CD14-positive monocyte (primary cell): ENCODE measurements at regions not wholly inside any gene's neighbourhood (a gene's known extent, or its start where the extent isn't known, plus 50 kb on each side); places are given as distances from the start of the nearest gene placed in this dataset.

ENCODE experiments used
- DNase-seq, 3 donors: peaks; one replicate each; pipeline ENCODE4 v3.0.0-alpha.2; 2011 to 2022
- H2AFZ ChIP-seq: 2 replicates; pipeline ENCODE4 v1.6.0; 2012; ENCODE audit warnings: mild to moderate bottlenecking, low read depth, low read length, inconsistent platforms; ENCODE audit not compliant: insufficient read depth, poor library complexity, severe bottlenecking
- H3K27ac ChIP-seq, 2 donors: 1 replicate in 1 of 2; 2 replicates in 1 of 2; pipeline ENCODE4 v1.5.1; 2012 to 2013; ENCODE audit warnings: low read length in 2 of 2, control low read depth in 1 of 2, inconsistent platforms in 1 of 2, low read depth in 1 of 2, mild to moderate bottlenecking in 1 of 2
- H3K27me3 ChIP-seq, 2 donors: one replicate each; pipeline versions ENCODE4 v1.6.0 to v1.6.1; 2011 to 2013; ENCODE audit warnings: low read length in 2 of 2; ENCODE audit not compliant: control insufficient read depth in 2 of 2, insufficient read depth in 2 of 2
- H3K36me3 ChIP-seq, 2 donors: replicated peaks in 1 of 2; 1 replicate in 1 of 2; 2 replicates in 1 of 2; pipeline versions ENCODE4 v1.5.1 to v1.6.1; 2012 to 2013; ENCODE audit warnings: low read length in 2 of 2, control low read depth in 1 of 2, inconsistent platforms in 1 of 2, mild to moderate bottlenecking in 1 of 2; ENCODE audit not compliant: insufficient read depth in 2 of 2, control insufficient read depth in 1 of 2
- H3K4me1 ChIP-seq, 2 donors: 1 replicate in 1 of 2; 2 replicates in 1 of 2; pipeline versions ENCODE4 v1.5.1 to v1.6.1; 2012 to 2013; ENCODE audit warnings: low read length in 2 of 2, control low read depth in 1 of 2, inconsistent platforms in 1 of 2, mild to moderate bottlenecking in 1 of 2, moderate library complexity in 1 of 2; ENCODE audit not compliant: insufficient read depth in 2 of 2, control insufficient read depth in 1 of 2
- H3K4me2 ChIP-seq: replicated peaks from 2 replicates; pipeline ENCODE3; 2012; ENCODE audit warnings: low read length, moderate library complexity, mild to moderate bottlenecking; ENCODE audit not compliant: poor library complexity, severe bottlenecking; ENCODE audit errors: extremely low read depth
- H3K4me3 ChIP-seq, 3 experiments: fragments of 200-600 bp in 1 of 3; sonication (generic) in 1 of 3; replicated peaks in 1 of 3; 1 replicate in 2 of 3; 2 replicates in 1 of 3; pipeline ENCODE4 v1.5.1; 2011 to 2013; ENCODE audit warnings: low read length in 3 of 3, mild to moderate bottlenecking in 3 of 3, control low read depth in 2 of 3, low read depth in 2 of 3, inconsistent platforms in 1 of 3, moderate library complexity in 1 of 3
- H3K79me2 ChIP-seq: 2 replicates; pipeline ENCODE4 v1.6.0; 2012; ENCODE audit warnings: mild to moderate bottlenecking, control low read depth, inconsistent platforms, low read length, moderate library complexity; ENCODE audit not compliant: insufficient read depth
- H3K9ac ChIP-seq: 2 replicates; pipeline ENCODE4 v1.6.0; 2017; ENCODE audit warnings: low read length, mild to moderate bottlenecking; ENCODE audit not compliant: insufficient read depth, poor library complexity, severe bottlenecking
- H3K9me3 ChIP-seq, 2 donors: replicated peaks in 1 of 2; 1 replicate in 1 of 2; 2 replicates in 1 of 2; pipeline versions ENCODE4 v1.5.1 to v1.6.1; 2012 to 2013; ENCODE audit warnings: low read length in 2 of 2, control low read depth in 1 of 2; ENCODE audit not compliant: control insufficient read depth in 1 of 2, insufficient read depth in 1 of 2
- H4K20me1 ChIP-seq: 2 replicates; pipeline ENCODE4 v1.6.0; 2012; ENCODE audit warnings: mild to moderate bottlenecking, low read length, control low read depth, moderate library complexity; ENCODE audit not compliant: insufficient read depth
- H3K27ac Mint-ChIP-seq, 7 donors: one replicate each; pipeline ENCODE4 v1.8.0; 2020; ENCODE audit warnings: mild to moderate bottlenecking in 7 of 7, mixed read lengths in 7 of 7, moderate library complexity in 6 of 7, inconsistent platforms in 2 of 7
- H3K27me3 Mint-ChIP-seq, 3 donors: one replicate each; pipeline ENCODE4 v1.8.0; 2021 to 2022; ENCODE audit warnings: low read depth in 3 of 3, mild to moderate bottlenecking in 3 of 3, mixed read lengths in 3 of 3, moderate library complexity in 3 of 3, inconsistent platforms in 1 of 3
- H3K36me3 Mint-ChIP-seq, 2 donors: one replicate each; pipeline ENCODE4 v1.8.0; 2020; ENCODE audit warnings: mixed read lengths in 2 of 2, inconsistent platforms in 1 of 2, mild to moderate bottlenecking in 1 of 2
- H3K4me1 Mint-ChIP-seq: one replicate; pipeline ENCODE4 v1.8.0; 2020; ENCODE audit warnings: mild to moderate bottlenecking, mixed read lengths
- H3K4me3 Mint-ChIP-seq, 2 donors: one replicate each; pipeline ENCODE4 v1.8.0; 2020; ENCODE audit warnings: mild to moderate bottlenecking in 2 of 2, mixed read lengths in 2 of 2, moderate library complexity in 1 of 2
- H3K9me3 Mint-ChIP-seq, 7 donors: one replicate each; pipeline ENCODE4 v1.8.0; 2020 to 2022; ENCODE audit warnings: mixed read lengths in 7 of 7, mild to moderate bottlenecking in 6 of 7, moderate library complexity in 6 of 7, inconsistent platforms in 2 of 7
- CTCF ChIP-seq: fragments of 200-600 bp; IDR thresholded peaks from one replicate; pipeline ENCODE4 v1.8.0; 2022; ENCODE audit warnings: antibody characterized with exemption, mild to moderate bottlenecking
- WGBS: methylation state at CpG from one replicate; pipeline ENCODE4 v1.1.5; 2013; ENCODE audit warnings: missing lambda C conversion rate; ENCODE audit not compliant: insufficient coverage; 5-methylcytosine and 5-hydroxymethylcytosine counted together
- intact Hi-C, 2 donors: fragments of 100-400 bp; cut with micrococcal nuclease; formaldehyde crosslinking; loops; one replicate each; pipeline versions ENCODE4 v1.15.0 to v1.15.1; 2023

- Histone ChIP-seq H2AFZ (no peak overlapping the region), H3K27me3 (no peaks in the 10 kb centered on the region), H3K9me3 (no peaks in the 10 kb centered on the region), H4K20me1 (no peaks in the 10 kb centered on the region), H3K79me2 (no peaks in the 10 kb centered on the region), H3K27ac (no peak overlapping the region), H3K9ac (no peak overlapping the region), H3K4me3 (no peak overlapping the region), H3K4me2 (no peak overlapping the region), H3K4me1 (no peaks in the 10 kb centered on the region), H3K36me3 (no peaks in the 10 kb centered on the region)
- Mint-ChIP-seq H3K27ac (no peak overlapping the region), H3K36me3 (no peaks in the 10 kb centered on the region), H3K9me3 (peaks cover 0 to 7% (median 0%) of the 10 kb centered on the region in 7 donors), H3K27me3 (no peaks in the 10 kb centered on the region), H3K4me3 (no peak overlapping the region), H3K4me1 (no peaks in the 10 kb centered on the region)
- intact Hi-C loops = no loop called here
- DNase-seq = no peak
- no CpG with 5 or more reads among the region's 6 CpGs for WGBS
- no peak for TF ChIP-seq CTCF
Measured at GRCh38 chr18:44331656-44332570, 348.8 kb upstream of the SETBP1 start.

- Histone ChIP-seq H4K20me1 (no peaks in the 10 kb centered on the region), H3K79me2 (no peaks in the 10 kb centered on the region), H3K4me2 (no peak overlapping the region), H3K9ac (no peak overlapping the region), H3K36me3 (no peaks in the 10 kb centered on the region), H2AFZ (no peak overlapping the region), H3K4me1 (no peaks in the 10 kb centered on the region), H3K27me3 (no peaks in the 10 kb centered on the region), H3K27ac (no peak overlapping the region), H3K9me3 (peaks cover 0 to 13% of the 10 kb centered on the region in 2 donors), H3K4me3 (no peak overlapping the region)
- Mint-ChIP-seq H3K27ac (no peak overlapping the region), H3K36me3 (no peaks in the 10 kb centered on the region), H3K27me3 (peaks cover 0 to 2% (median 0%) of the 10 kb centered on the region in 3 donors), H3K9me3 (peaks cover 3 to 25% (median 9%) of the 10 kb centered on the region in 7 donors), H3K4me3 (no peak overlapping the region), H3K4me1 (no peaks in the 10 kb centered on the region)
- no peak for TF ChIP-seq CTCF
- no peak for DNase-seq
- WGBS = 100% methylated on average over 1 of the region's 1 CpG
- intact Hi-C loops = no loop called here
Measured at GRCh38 chr18:44341759-44342158, 338.9 kb upstream of the SETBP1 start.
